B cell (primary cell): ENCODE measurements at regions not wholly inside any gene's neighbourhood (a gene's known extent, or its start where the extent isn't known, plus 50 kb on each side); places are given as distances from the start of the nearest gene placed in this dataset.

Experiments used
- CTCF ChIP-seq: fragments of 200-600 bp; IDR thresholded peaks from one replicate; pipeline ENCODE4 v1.8.0; 2022; ENCODE audit warnings: antibody characterized with exemption, mild to moderate bottlenecking
- EZH2 ChIP-seq: IDR thresholded peaks from 2 replicates; pipeline ENCODE4 v1.6.1; 2012; ENCODE audit warnings: borderline replicate concordance, low read depth, mild to moderate bottlenecking, moderate library complexity, low read length; ENCODE audit not compliant: insufficient read depth, poor library complexity, severe bottlenecking

GRCh38 chr5:54646356-54647101 lies 129.0 kb downstream of the SNX18 start:
- TF ChIP-seq EZH2 (no peak), CTCF (no peak)
